Prostate gland (tissue), 2 donors: ENCODE measurements at regions not wholly inside any gene's neighbourhood (a gene's known extent, or its start where the extent isn't known, plus 50 kb on each side); places are given as distances from the start of the nearest gene placed in this dataset.

Source experiments
- POLR2A ChIP-seq: fragments of 450-650 bp; IDR thresholded peaks from one replicate; pipeline ENCODE4 v1.6.1; 2016; ENCODE audit warnings: antibody characterized with exemption, mild to moderate bottlenecking
- POLR2AphosphoS5 ChIP-seq: sonication (generic); formaldehyde crosslinking; IDR thresholded peaks from one replicate; pipeline ENCODE4 v1.6.1; 2017; ENCODE audit warnings: antibody characterized with exemption
- TF ChIP-seq, protein P1 (sequence below), 4 experiments: fragments of 200-600 bp in 2 of 4; fragments of 450-650 bp in 2 of 4; sonication (generic) in 2 of 4; IDR thresholded peaks; 1 replicate in 3 of 4; 2 replicates in 1 of 4; pipeline ENCODE4 v1.5.1; 2016 to 2019; ENCODE audit warnings: antibody characterized with exemption in 4 of 4, mild to moderate bottlenecking in 2 of 4, moderate library complexity in 2 of 4

DNA sequence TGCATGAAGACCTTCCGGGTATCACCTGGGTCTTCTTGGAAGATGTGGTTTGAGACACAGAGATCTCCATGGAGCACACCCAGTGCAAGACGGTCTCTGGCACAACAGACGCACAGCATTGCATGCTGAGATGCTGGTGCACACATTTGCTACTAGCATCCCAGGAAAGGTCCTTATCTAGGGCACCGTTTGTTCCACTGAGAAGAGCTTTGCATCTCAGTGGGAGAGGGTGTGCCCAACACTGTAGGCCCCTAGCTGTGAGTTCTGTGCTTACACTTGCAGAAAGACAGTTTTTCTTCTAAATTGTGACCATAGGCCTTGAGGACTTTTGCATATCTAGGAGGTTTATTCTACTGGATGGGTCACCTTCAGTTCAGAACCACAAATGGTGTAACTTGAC lies 554.1 kb downstream of the MATN1 start:
- TF ChIP-seq, protein P1, sequence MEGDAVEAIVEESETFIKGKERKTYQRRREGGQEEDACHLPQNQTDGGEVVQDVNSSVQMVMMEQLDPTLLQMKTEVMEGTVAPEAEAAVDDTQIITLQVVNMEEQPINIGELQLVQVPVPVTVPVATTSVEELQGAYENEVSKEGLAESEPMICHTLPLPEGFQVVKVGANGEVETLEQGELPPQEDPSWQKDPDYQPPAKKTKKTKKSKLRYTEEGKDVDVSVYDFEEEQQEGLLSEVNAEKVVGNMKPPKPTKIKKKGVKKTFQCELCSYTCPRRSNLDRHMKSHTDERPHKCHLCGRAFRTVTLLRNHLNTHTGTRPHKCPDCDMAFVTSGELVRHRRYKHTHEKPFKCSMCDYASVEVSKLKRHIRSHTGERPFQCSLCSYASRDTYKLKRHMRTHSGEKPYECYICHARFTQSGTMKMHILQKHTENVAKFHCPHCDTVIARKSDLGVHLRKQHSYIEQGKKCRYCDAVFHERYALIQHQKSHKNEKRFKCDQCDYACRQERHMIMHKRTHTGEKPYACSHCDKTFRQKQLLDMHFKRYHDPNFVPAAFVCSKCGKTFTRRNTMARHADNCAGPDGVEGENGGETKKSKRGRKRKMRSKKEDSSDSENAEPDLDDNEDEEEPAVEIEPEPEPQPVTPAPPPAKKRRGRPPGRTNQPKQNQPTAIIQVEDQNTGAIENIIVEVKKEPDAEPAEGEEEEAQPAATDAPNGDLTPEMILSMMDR (IDR thresholded peaks at IDR 0.05): no peak
- TF ChIP-seq POLR2A (no peak), POLR2AphosphoS5 (no peak)
